CD4-positive, alpha-beta T cell treated with Interleukin-4 for 1 hour (primary cell): ENCODE measurements at regions not wholly inside any gene's neighbourhood (a gene's known extent, or its start where the extent isn't known, plus 50 kb on each side); places are given as distances from the start of the nearest gene placed in this dataset.
A peak's percentile ranks its signal among the peaks of the same experiment; 100 is the strongest.

Experiments used
- DNase-seq, 2 donors: peaks; one replicate each; pipeline ENCODE4 v3.0.0-alpha.2; 2020 to 2022

- peak in 1 of 2 donors; percentile 36 for DNase-seq
Measured at GRCh38 chr13:74040200-74040599, 94.0 kb downstream of the KLF12 start.

GRCh38 chr13:74039667-74040066 is 94.5 kb downstream of the KLF12 start:
- DNase-seq, result no peak

- DNase-seq, result no peak
Measured at GRCh38 chr13:74039154-74039553, 95.0 kb downstream of the KLF12 start.

- DNase-seq, result peak in 1 of 2 donors; percentile 34
Measured at GRCh38 chr13:74037762-74038161, 96.4 kb downstream of the KLF12 start.

GRCh38 chr13:74036373-74036772 is 97.8 kb downstream of the KLF12 start:
- DNase-seq, result no peak

- DNase-seq, result no peak
Measured at GRCh38 chr13:74035896-74036295, 98.3 kb downstream of the KLF12 start.

- no peak for DNase-seq
Measured at GRCh38 chr13:74032325-74032724, 101.9 kb downstream of the KLF12 start.

GRCh38 chr13:74027161-74027779 is 106.9 kb downstream of the KLF12 start:
- DNase-seq, result no peak

GRCh38 chr13:74026753-74027152 is 107.5 kb downstream of the KLF12 start:
- DNase-seq, result peak; percentile 76 to 80

GRCh38 chr13:74025369-74025768 is 108.8 kb downstream of the KLF12 start:
- DNase-seq, result no peak

- DNase-seq, result peak in 1 of 2 donors; percentile 33
Measured at GRCh38 chr13:74024856-74025255, 109.3 kb downstream of the KLF12 start.

- DNase-seq, result no peak
Measured at GRCh38 chr13:74024314-74024713, 109.9 kb downstream of the KLF12 start.

GRCh38 chr13:74023484-74023883 is 110.7 kb downstream of the KLF12 start:
- DNase-seq, result no peak

- DNase-seq, result no peak
Measured at GRCh38 chr13:74021505-74021904, 112.7 kb downstream of the KLF12 start.

GRCh38 chr13:74018062-74018431 is 116.2 kb downstream of the KLF12 start:
- DNase-seq, result no peak

- no peak for DNase-seq
Measured at GRCh38 chr13:74017301-74018061, 116.7 kb downstream of the KLF12 start.

GRCh38 chr13:74015137-74015536 is 119.1 kb downstream of the KLF12 start:
- DNase-seq, result peak in 1 of 2 donors; percentile 22

GRCh38 chr13:74009100-74009668 is 125.0 kb downstream of the KLF12 start:
- no peak for DNase-seq

GRCh38 chr13:74006666-74007065 is 127.5 kb downstream of the KLF12 start:
- no peak for DNase-seq

GRCh38 chr13:74005320-74006157 is 128.7 kb downstream of the KLF12 start:
- DNase-seq, result no peak

GRCh38 chr13:74004109-74004508 is 130.1 kb downstream of the KLF12 start:
- no peak for DNase-seq

GRCh38 chr13:74003374-74003773 is 130.8 kb downstream of the KLF12 start:
- DNase-seq, result no peak

- no peak for DNase-seq
Measured at GRCh38 chr13:74000876-74001275, 133.3 kb downstream of the KLF12 start.
